Thymus (tissue), 11 donors: ENCODE measurements at regions not wholly inside any gene's neighbourhood (a gene's known extent, or its start where the extent isn't known, plus 50 kb on each side); places are given as distances from the start of the nearest gene placed in this dataset.

Experiments used
- DNase-seq, 9 donors: peaks; one replicate each; pipeline ENCODE4 v3.0.0-alpha.2; 2013; ENCODE audit warnings: low spot score in 9 of 9, low read depth in 6 of 9, missing footprints in 1 of 9
- H3K27ac ChIP-seq, 2 donors: one replicate each; pipeline ENCODE4 v1.5.1; 2013; ENCODE audit warnings: control low read depth in 1 of 2, low read depth in 1 of 2, low read length in 1 of 2, mild to moderate bottlenecking in 1 of 2, moderate library complexity in 1 of 2
- H3K27me3 ChIP-seq, 2 donors: one replicate each; pipeline ENCODE4 v1.5.1; 2013; ENCODE audit warnings: low read length in 1 of 2; ENCODE audit not compliant: control insufficient read depth in 2 of 2, insufficient read depth in 1 of 2
- H3K36me3 ChIP-seq, 2 donors: one replicate each; pipeline ENCODE4 v1.5.1; 2013; ENCODE audit warnings: low read length in 1 of 2, mild to moderate bottlenecking in 1 of 2, moderate library complexity in 1 of 2; ENCODE audit not compliant: control insufficient read depth in 2 of 2, insufficient read depth in 2 of 2
- H3K4me1 ChIP-seq, 2 donors: one replicate each; pipeline ENCODE4 v1.5.1; 2013; ENCODE audit warnings: low read length in 2 of 2; ENCODE audit not compliant: control insufficient read depth in 2 of 2, insufficient read depth in 2 of 2
- H3K4me3 ChIP-seq, 2 donors: one replicate each; pipeline ENCODE4 v1.5.1; 2013; ENCODE audit warnings: low read length in 2 of 2, control low read depth in 1 of 2, mild to moderate bottlenecking in 1 of 2
- H3K9me3 ChIP-seq, 2 donors: one replicate each; pipeline ENCODE4 v1.5.1; 2013; ENCODE audit warnings: low read length in 1 of 2, mild to moderate bottlenecking in 1 of 2; ENCODE audit not compliant: control insufficient read depth in 2 of 2, insufficient read depth in 1 of 2
- WGBS: extraction: QIAGEN DNeasy Blood & Tissue Kit; methylation state at CpG from one replicate; pipeline ENCODE4 v1.1.7; 2013; 5-methylcytosine and 5-hydroxymethylcytosine counted together
- donor health status: healthy.

- Histone ChIP-seq H3K27me3 (no peaks in the 10 kb centered on the region), H3K4me3 (no peak overlapping the region), H3K27ac (no peak overlapping the region), H3K36me3 (no peaks in the 10 kb centered on the region), H3K4me1 (peaks cover 26 to 38% of the 10 kb centered on the region in 2 donors), H3K9me3 (no peaks in the 10 kb centered on the region)
- DNase-seq, result no peak
- WGBS, result 99% methylated on average over 4 of the region's 4 CpGs
Measured at GRCh38 chr6:14789996-14790395, 455.9 kb upstream of the JARID2 start.

DNA sequence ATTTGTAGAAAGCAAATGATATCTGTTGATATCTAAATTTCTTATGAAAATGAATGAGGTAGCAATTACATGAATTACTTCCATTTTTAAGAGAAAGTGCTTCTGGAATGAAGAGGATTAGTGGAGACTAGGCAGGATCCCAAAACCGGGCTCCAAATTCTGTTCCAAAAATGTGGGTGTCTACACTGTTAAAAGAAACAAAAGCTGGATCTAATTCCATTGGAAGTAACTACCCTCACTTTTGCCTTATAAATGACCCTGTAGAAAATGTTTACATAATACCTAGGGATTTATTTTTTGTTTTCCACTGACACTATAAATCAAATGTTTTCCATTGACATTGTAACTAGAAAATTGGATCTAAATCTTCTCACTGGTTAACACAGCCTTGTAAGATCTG lies 454.9 kb upstream of the JARID2 start:
- H3K27ac ChIP-seq, result no peak overlapping the region
- DNase-seq, result no peak
- peaks cover 21 to 32% of the 10 kb centered on the region in 2 donors for H3K4me1 ChIP-seq

GRCh38 chr6:14791526-14791925 lies 454.3 kb upstream of the JARID2 start:
- Histone ChIP-seq H3K27ac (no peak overlapping the region), H3K9me3 (no peaks in the 10 kb centered on the region), H3K27me3 (no peaks in the 10 kb centered on the region), H3K36me3 (no peaks in the 10 kb centered on the region), H3K4me3 (no peak overlapping the region), H3K4me1 (peaks cover 16 to 26% of the 10 kb centered on the region in 2 donors)
- 96% methylated on average over 2 of the region's 2 CpGs for WGBS
- DNase-seq, result no peak

More for the DNA sequence above, 454.9 kb upstream of the JARID2 start:
- H3K4me3 ChIP-seq, result no peak overlapping the region
- WGBS, result 97% methylated on average over 1 of the region's 1 CpG
- H3K27me3 ChIP-seq, result no peaks in the 10 kb centered on the region
- H3K36me3 ChIP-seq, result no peaks in the 10 kb centered on the region
- H3K9me3 ChIP-seq, result no peaks in the 10 kb centered on the region

GRCh38 chr6:14792118-14792955 lies 453.5 kb upstream of the JARID2 start:
- H3K4me3 ChIP-seq, result no peak overlapping the region
- peaks cover 11 to 20% of the 10 kb centered on the region in 2 donors for H3K4me1 ChIP-seq
- no peak overlapping the region for H3K27ac ChIP-seq
- H3K27me3 ChIP-seq, result no peaks in the 10 kb centered on the region
- no peak for DNase-seq
- 81% methylated on average over 6 of the region's 6 CpGs for WGBS
- no peaks in the 10 kb centered on the region for H3K9me3 ChIP-seq
- H3K36me3 ChIP-seq, result no peaks in the 10 kb centered on the region

GRCh38 chr6:14795451-14795850 lies 450.4 kb upstream of the JARID2 start:
- Histone ChIP-seq H3K27me3 (no peaks in the 10 kb centered on the region), H3K4me1 (peaks cover 0 to 5% of the 10 kb centered on the region in 2 donors), H3K4me3 (no peak overlapping the region), H3K9me3 (peaks cover 0 to 2% of the 10 kb centered on the region in 2 donors), H3K27ac (no peak overlapping the region), H3K36me3 (no peaks in the 10 kb centered on the region)
- WGBS, result 83% methylated on average over 7 of the region's 7 CpGs
- DNase-seq, result no peak

DNA sequence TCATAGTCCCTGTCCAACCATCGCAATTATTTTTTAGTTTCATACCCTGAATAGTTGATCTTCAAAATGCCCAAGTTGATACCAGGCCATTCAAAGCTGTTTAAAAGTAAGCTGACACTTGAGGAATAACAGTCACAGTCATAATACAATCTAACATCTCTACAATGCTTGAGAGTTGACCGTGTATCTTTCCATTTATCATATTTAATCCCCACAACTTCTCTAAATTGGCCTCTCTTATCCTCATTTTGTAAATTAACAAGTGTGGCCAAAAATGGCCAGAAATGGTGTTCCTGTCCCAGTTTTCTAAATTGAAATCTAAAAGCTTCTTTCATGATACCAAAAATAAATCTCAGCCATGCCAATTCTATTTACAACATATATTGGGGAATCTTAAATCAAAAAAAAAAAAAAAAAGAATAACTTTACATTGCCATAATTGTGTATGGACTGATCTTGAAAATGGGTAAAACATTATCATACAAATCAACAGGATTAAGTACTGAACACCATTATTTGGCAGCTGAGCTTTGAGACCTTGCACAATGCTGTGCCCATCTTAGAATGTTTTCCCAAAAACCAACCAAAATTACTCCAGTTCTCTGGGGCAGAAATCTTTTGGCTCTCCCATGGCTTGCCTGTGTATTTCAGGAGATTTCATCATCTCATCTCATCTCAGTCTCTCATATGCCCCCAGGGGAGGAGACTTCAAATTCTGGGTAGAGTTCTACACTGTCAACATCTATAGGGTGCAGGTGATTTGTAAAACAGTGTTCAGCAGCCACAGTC lies 448.7 kb upstream of the JARID2 start:
- Histone ChIP-seq H3K27ac (no peak overlapping the region), H3K36me3 (no peaks in the 10 kb centered on the region), H3K27me3 (no peaks in the 10 kb centered on the region), H3K4me1 (peaks cover 0 to 8% of the 10 kb centered on the region in 2 donors), H3K9me3 (peaks cover 0 to 2% of the 10 kb centered on the region in 2 donors), H3K4me3 (no peak overlapping the region)
- no peak for DNase-seq
- WGBS, result 96% methylated on average over 2 of the region's 2 CpGs

DNA sequence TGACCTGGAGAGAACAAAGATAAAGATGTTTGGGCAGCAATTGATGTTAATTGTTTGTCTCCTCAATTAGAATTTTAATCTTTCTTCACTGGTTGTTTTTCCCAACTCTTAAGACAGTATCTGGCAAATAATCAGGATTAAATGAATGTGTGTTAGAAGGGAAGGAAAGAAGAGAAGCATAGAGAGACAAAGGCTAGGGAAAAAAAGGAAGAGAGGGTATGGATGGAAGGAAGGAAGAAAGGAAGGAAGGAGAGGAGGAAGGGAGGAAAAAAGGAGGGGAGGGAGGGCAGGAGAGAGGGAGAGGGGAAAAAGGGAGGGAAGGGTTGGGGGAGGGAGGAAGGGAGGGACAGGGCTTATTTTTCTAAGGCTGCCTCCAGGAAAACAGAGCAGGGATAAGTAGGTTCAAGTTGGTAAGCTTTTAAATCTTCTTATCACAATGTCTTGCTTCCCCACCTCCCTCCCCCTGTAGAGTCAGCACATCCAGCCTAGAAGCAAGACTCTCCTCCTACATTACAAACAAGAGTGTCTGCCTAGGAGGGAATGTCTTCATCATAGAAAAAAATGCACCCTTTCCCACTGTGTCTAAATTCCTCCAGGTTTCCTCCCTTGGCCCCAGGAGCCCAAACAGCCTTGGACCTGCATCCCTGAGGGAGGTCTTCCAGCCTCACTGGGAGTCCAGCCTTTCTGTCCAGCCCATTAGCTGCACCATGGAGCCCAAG lies 447.8 kb upstream of the JARID2 start:
- no peaks in the 10 kb centered on the region for H3K27me3 ChIP-seq
- no peak overlapping the region for H3K27ac ChIP-seq
- no peaks in the 10 kb centered on the region for H3K36me3 ChIP-seq
- no peak for DNase-seq
- H3K4me1 ChIP-seq, result peaks cover 3 to 17% of the 10 kb centered on the region in 2 donors
- H3K4me3 ChIP-seq, result no peak overlapping the region
- H3K9me3 ChIP-seq, result peaks cover 0 to 2% of the 10 kb centered on the region in 2 donors

GRCh38 chr6:14798594-14798982 lies 447.3 kb upstream of the JARID2 start:
- Histone ChIP-seq H3K9me3 (peaks cover 0 to 2% of the 10 kb centered on the region in 2 donors), H3K4me3 (no peak overlapping the region), H3K4me1 (peaks cover 8 to 22% of the 10 kb centered on the region in 2 donors), H3K27ac (no peak overlapping the region), H3K36me3 (no peaks in the 10 kb centered on the region), H3K27me3 (no peaks in the 10 kb centered on the region)
- no peak for DNase-seq
- 97% methylated on average over 4 of the region's 4 CpGs for WGBS
